ENCODE measurements at regions not wholly inside any gene's neighbourhood (a gene's known extent, or its start where the extent isn't known, plus 50 kb on each side); places are given as distances from the start of the nearest gene placed in this dataset.

DNA sequence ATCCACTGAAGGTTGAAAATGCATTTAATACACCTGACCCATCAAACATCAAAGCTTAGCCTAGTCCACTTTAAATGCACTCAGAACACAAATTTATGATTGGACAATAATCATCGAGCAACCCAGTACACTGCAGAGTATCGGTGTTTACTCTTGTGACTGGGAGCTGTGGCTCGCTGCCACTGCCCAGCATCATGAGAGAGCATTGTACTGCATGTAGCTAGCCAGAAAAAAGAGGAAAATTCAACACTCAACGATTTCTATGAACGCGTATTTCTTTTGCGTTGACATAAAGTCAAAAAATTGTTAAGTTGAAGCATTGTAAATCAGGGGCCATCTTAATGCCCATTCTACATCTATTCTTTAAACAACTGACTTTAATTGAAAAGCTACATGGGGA lies 95.1 kb upstream of the CD180 start:
- no peak for TF ChIP-seq MYC (IDR thresholded peaks at IDR 0.05; ENCODE audit: low read depth, low read length)
- TF ChIP-seq JUN (IDR thresholded peaks at IDR 0.05; ENCODE audit: borderline replicate concordance, insufficient read depth, insufficient read length, low read depth): no peak
- TF ChIP-seq POLR2AphosphoS5 (IDR thresholded peaks at IDR 0.05; ENCODE audit: insufficient read depth, low read depth, low read length): no peak
- no peak for TF ChIP-seq FOS (IDR thresholded peaks at IDR 0.05; ENCODE audit: borderline replicate concordance, insufficient read depth, low read length)
- H3K27me3 ChIP-seq (ENCODE audit: control insufficient read depth in 2 of 2, insufficient read depth in 2 of 2, low read length in 2 of 2): no peaks in the 10 kb centered on the region
- H3K9me1 ChIP-seq (replicated peaks; ENCODE audit: control insufficient read depth, extremely low read depth, insufficient read depth, low read length): no peaks in the 10 kb centered on the region
- no peak overlapping the region for H3K9ac ChIP-seq (replicated peaks; ENCODE audit: extremely low read depth, insufficient read depth, low read length)
- no peaks in the 10 kb centered on the region for H3K36me3 ChIP-seq (ENCODE audit: control insufficient read depth in 2 of 2, extremely low read depth in 1 of 2, insufficient read depth in 2 of 2, low read length in 2 of 2)
- no peak overlapping the region for H3K4me3 ChIP-seq (replicated peaks in 1 of 3; ENCODE audit: insufficient read depth in 1 of 3, low read depth in 1 of 3, low read length in 3 of 3)
- no peaks in the 10 kb centered on the region for H3K79me2 ChIP-seq (ENCODE audit: control insufficient read depth, insufficient read depth, low read length)
- no peaks in the 10 kb centered on the region for H3K4me1 ChIP-seq (ENCODE audit: control insufficient read depth, extremely low read depth, insufficient read depth, low read length)
- H4K20me1 ChIP-seq (replicated peaks; ENCODE audit: control insufficient read depth, extremely low read depth, insufficient read depth, low read length): no peaks in the 10 kb centered on the region
- FAIRE-seq (no peak), DNase-seq (ENCODE audit: low read depth, low spot score) (no peak)
- H3K27ac ChIP-seq (ENCODE audit: insufficient read depth, low read depth, low read length): no peak overlapping the region
- ChIA-PET POLR2A (no interaction called here), CTCF (interaction anchor here (2.0 kb wide), 1 partner anchor 10 kb away, joined by 5 read pairs; no protein-coding TSS in a partner anchor)
- intact Hi-C loops (cut with micrococcal nuclease): no loop called here
- no peak overlapping the region for H3K4me2 ChIP-seq (ENCODE audit: insufficient read depth, low read length)
- no peaks in the 10 kb centered on the region for H3K9me3 ChIP-seq (replicated peaks; ENCODE audit: control insufficient read depth, insufficient read depth, low read length)
- no TSS peak for BruUV-seq (replicated peaks)
- no peak overlapping the region for H2AFZ ChIP-seq (ENCODE audit: low read depth, low read length)
- dilution Hi-C loops (cut with MboI; ENCODE audit: extremely low pct_ligation_motif_present, low sequenced_read_pairs): no loop called here

GRCh38 chr5:67291066-67291465 lies 94.5 kb upstream of the CD180 start:
- H3K9me3 ChIP-seq (replicated peaks; ENCODE audit: control insufficient read depth, insufficient read depth, low read length): no peaks in the 10 kb centered on the region
- no peaks in the 10 kb centered on the region for H3K36me3 ChIP-seq (ENCODE audit: control insufficient read depth in 2 of 2, extremely low read depth in 1 of 2, insufficient read depth in 2 of 2, low read length in 2 of 2)
- intact Hi-C loops (cut with micrococcal nuclease): no loop called here
- no peak for FAIRE-seq
- no peaks in the 10 kb centered on the region for H4K20me1 ChIP-seq (replicated peaks; ENCODE audit: control insufficient read depth, extremely low read depth, insufficient read depth, low read length)
- no peak overlapping the region for H3K4me3 ChIP-seq (replicated peaks in 1 of 3; ENCODE audit: insufficient read depth in 1 of 3, low read depth in 1 of 3, low read length in 3 of 3)
- TF ChIP-seq CTCF (IDR thresholded peaks at IDR 0.05; ENCODE audit: extremely low read depth in 1 of 2, insufficient read depth in 1 of 2, low read depth in 1 of 2, low read length in 2 of 2): no peak
- TF ChIP-seq POLR2A (IDR thresholded peaks at IDR 0.05; ENCODE audit: low read depth, low read length): no peak
- no peak for TF ChIP-seq GATA2 (IDR thresholded peaks at IDR 0.05; ENCODE audit: insufficient read depth, insufficient read length, low read depth, low read length)
- no peak for TF ChIP-seq POLR2AphosphoS5 (IDR thresholded peaks at IDR 0.05; ENCODE audit: insufficient read depth, low read depth, low read length)
- no peak for TF ChIP-seq JUN (IDR thresholded peaks at IDR 0.05; ENCODE audit: borderline replicate concordance, insufficient read depth, insufficient read length, low read depth)
- no peak for TF ChIP-seq MAX (IDR thresholded peaks at IDR 0.05; ENCODE audit: insufficient read depth, insufficient read length)
- TF ChIP-seq FOS (IDR thresholded peaks at IDR 0.05; ENCODE audit: borderline replicate concordance, insufficient read depth, low read length): no peak
- TF ChIP-seq MYC (IDR thresholded peaks at IDR 0.05; ENCODE audit: low read depth, low read length): no peak
- TF ChIP-seq EZH2 (IDR thresholded peaks at IDR 0.05; ENCODE audit: borderline replicate concordance, low read depth, low read length, severe bottlenecking): no peak
- H3K9ac ChIP-seq (replicated peaks; ENCODE audit: extremely low read depth, insufficient read depth, low read length): no peak overlapping the region
- H3K27me3 ChIP-seq (ENCODE audit: control insufficient read depth in 2 of 2, insufficient read depth in 2 of 2, low read length in 2 of 2): no peaks in the 10 kb centered on the region
- H3K79me2 ChIP-seq (ENCODE audit: control insufficient read depth, insufficient read depth, low read length): no peaks in the 10 kb centered on the region
- no peaks in the 10 kb centered on the region for H3K9me1 ChIP-seq (replicated peaks; ENCODE audit: control insufficient read depth, extremely low read depth, insufficient read depth, low read length)
- H3K4me2 ChIP-seq (ENCODE audit: insufficient read depth, low read length): no peak overlapping the region
- DNase-seq (ENCODE audit: low read depth, low spot score): no peak
- H2AFZ ChIP-seq (ENCODE audit: low read depth, low read length): no peak overlapping the region
- no peak overlapping the region for H3K27ac ChIP-seq (ENCODE audit: insufficient read depth, low read depth, low read length)
- ChIA-PET POLR2A (no interaction called here), CTCF (interaction anchor here (2.0 kb wide), 1 partner anchor 11 kb away, joined by 5 read pairs; no protein-coding TSS in a partner anchor)
- no TSS peak for BruUV-seq (replicated peaks)
- peaks cover 3% of the 10 kb centered on the region for H3K4me1 ChIP-seq (ENCODE audit: control insufficient read depth, extremely low read depth, insufficient read depth, low read length)
- dilution Hi-C loops (cut with MboI; ENCODE audit: extremely low pct_ligation_motif_present, low sequenced_read_pairs): no loop called here

Data from endothelial cell of umbilical vein (primary cell).